ENCODE measurements at regions not wholly inside any gene's neighbourhood (a gene's known extent, or its start where the extent isn't known, plus 50 kb on each side); places are given as distances from the start of the nearest gene placed in this dataset.

- CTCF ChIA-PET = no interaction called here
- Histone ChIP-seq H3K36me3 (ENCODE audit: control insufficient read depth in 1 of 2, insufficient read depth in 2 of 2, low read length in 2 of 2) (no peaks in the 10 kb centered on the region), H3K27ac (ENCODE audit: low read depth, low read length) (no peak overlapping the region), H3K79me2 (ENCODE audit: insufficient read depth, low read length) (no peaks in the 10 kb centered on the region), H3K9ac (ENCODE audit: low read length) (no peak overlapping the region), H3K4me1 (ENCODE audit: control insufficient read depth in 1 of 2, insufficient read depth in 2 of 2, low read length in 2 of 2) (peaks cover 2 to 16% of the 10 kb centered on the region in 2 experiments; a peak in 2 of 4 replicates), H4K20me1 (ENCODE audit: insufficient read depth) (no peaks in the 10 kb centered on the region), H3K27me3 (ENCODE audit: insufficient read depth, low read length) (0 out of 2 replicates have a peak, but pooled peaks cover 9% of the 10 kb centered on the region), H2AFZ (ENCODE audit: low read depth, low read length, poor library complexity, severe bottlenecking) (no peak overlapping the region), H3K4me3 (replicated peaks in 1 of 2; ENCODE audit: low read depth in 1 of 2, low read length in 2 of 2) (no peak overlapping the region), H3K4me2 (ENCODE audit: low read length) (no peak overlapping the region), H3K9me2 (ENCODE audit: insufficient read depth) (no peaks in the 10 kb centered on the region), H3K9me3 (ENCODE audit: control insufficient read depth in 1 of 2, insufficient read depth in 1 of 2, low read depth in 1 of 2, low read length in 2 of 2) (no peaks in the 10 kb centered on the region)
- POLR2A ChIA-PET = no interaction called here
- ATAC-seq (no peak), DNase-seq (ENCODE audit: low read depth, low spot score) (no peak)
- RAD21 ChIA-PET (ENCODE audit: low non-redundant PET in 1 of 2, low total read pairs in 2 of 2, uncharacterized antibody in 2 of 2, unreplicated experiment in 2 of 2) = no interaction called here
- TF ChIP-seq EZH2phosphoT487 (IDR thresholded peaks at IDR 0.05; ENCODE audit: borderline replicate concordance) (no peak), SP1 (IDR thresholded peaks at IDR 0.05; ENCODE audit: low read depth) (no peak), CEBPB (IDR thresholded peaks at IDR 0.05; ENCODE audit: low read depth) (no peak), MAX (IDR thresholded peaks at IDR 0.05) (no peak), ZNF274 (IDR thresholded peaks at IDR 0.05; ENCODE audit: low read depth, low read length) (no peak), ZFX (IDR thresholded peaks at IDR 0.05) (no peak), ZBTB33 (IDR thresholded peaks at IDR 0.05; ENCODE audit: extremely low read depth, insufficient replicate concordance, low read length) (no peak), SIN3A (IDR thresholded peaks at IDR 0.05; ENCODE audit: low read depth) (no peak), POLR2AphosphoS5 (IDR thresholded peaks at IDR 0.05; ENCODE audit: low read depth, low read length) (no peak), EZH2 (IDR thresholded peaks at IDR 0.05) (no peak), POLR2A (IDR thresholded peaks at IDR 0.05; ENCODE audit: borderline replicate concordance, extremely low read depth, insufficient read depth, insufficient read length) (no peak), JUND (IDR thresholded peaks at IDR 0.05) (no peak), CBX3 (IDR thresholded peaks at IDR 0.05; ENCODE audit: low read depth) (no peak), SRF (IDR thresholded peaks at IDR 0.05; ENCODE audit: low read depth) (no peak), ATF3 (IDR thresholded peaks at IDR 0.05) (no peak), CTCF (IDR thresholded peaks at IDR 0.05 in 2 of 3, conservative IDR thresholded peaks at IDR 0.05 in 1 of 3; ENCODE audit: borderline replicate concordance in 1 of 3, insufficient read depth in 1 of 3, low read depth in 2 of 3, low read length in 2 of 3) (no peak), FOSL1 (IDR thresholded peaks at IDR 0.05; ENCODE audit: low read depth) (no peak)
- TF ChIP-seq, protein P1, sequence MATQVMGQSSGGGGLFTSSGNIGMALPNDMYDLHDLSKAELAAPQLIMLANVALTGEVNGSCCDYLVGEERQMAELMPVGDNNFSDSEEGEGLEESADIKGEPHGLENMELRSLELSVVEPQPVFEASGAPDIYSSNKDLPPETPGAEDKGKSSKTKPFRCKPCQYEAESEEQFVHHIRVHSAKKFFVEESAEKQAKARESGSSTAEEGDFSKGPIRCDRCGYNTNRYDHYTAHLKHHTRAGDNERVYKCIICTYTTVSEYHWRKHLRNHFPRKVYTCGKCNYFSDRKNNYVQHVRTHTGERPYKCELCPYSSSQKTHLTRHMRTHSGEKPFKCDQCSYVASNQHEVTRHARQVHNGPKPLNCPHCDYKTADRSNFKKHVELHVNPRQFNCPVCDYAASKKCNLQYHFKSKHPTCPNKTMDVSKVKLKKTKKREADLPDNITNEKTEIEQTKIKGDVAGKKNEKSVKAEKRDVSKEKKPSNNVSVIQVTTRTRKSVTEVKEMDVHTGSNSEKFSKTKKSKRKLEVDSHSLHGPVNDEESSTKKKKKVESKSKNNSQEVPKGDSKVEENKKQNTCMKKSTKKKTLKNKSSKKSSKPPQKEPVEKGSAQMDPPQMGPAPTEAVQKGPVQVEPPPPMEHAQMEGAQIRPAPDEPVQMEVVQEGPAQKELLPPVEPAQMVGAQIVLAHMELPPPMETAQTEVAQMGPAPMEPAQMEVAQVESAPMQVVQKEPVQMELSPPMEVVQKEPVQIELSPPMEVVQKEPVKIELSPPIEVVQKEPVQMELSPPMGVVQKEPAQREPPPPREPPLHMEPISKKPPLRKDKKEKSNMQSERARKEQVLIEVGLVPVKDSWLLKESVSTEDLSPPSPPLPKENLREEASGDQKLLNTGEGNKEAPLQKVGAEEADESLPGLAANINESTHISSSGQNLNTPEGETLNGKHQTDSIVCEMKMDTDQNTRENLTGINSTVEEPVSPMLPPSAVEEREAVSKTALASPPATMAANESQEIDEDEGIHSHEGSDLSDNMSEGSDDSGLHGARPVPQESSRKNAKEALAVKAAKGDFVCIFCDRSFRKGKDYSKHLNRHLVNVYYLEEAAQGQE (IDR thresholded peaks at IDR 0.05; ENCODE audit: low read depth) = no peak
- no TSS peak for BruUV-seq (replicated peaks)
- intact Hi-C loops (cut with micrococcal nuclease) = no loop called here
These were observed 209.8 kb downstream of the MATN1 start for GRCh38 chr1:30513396-30514136.

Measured in HCT116 (cell line).